Body of pancreas (tissue), 4 donors: ENCODE measurements at regions not wholly inside any gene's neighbourhood (a gene's known extent, or its start where the extent isn't known, plus 50 kb on each side); places are given as distances from the start of the nearest gene placed in this dataset.

Experiments used
- ATAC-seq: fragments of 150-250 bp; one replicate; pipeline ENCODE4 v1.9.1; 2016
- DNase-seq, 4 donors: peaks; one replicate each; pipeline ENCODE4 v3.0.0-alpha.2; 2019
- H3K27ac ChIP-seq, 4 donors: fragments of 200-600 bp; sonication (generic); 1 replicate in 3 of 4; 2 replicates in 1 of 4; pipeline versions ENCODE4 v1.5.1 to v1.6.1; 2016 to 2019; ENCODE audit warnings: mild to moderate bottlenecking in 1 of 4, mixed read lengths in 1 of 4, moderate library complexity in 1 of 4
- H3K27me3 ChIP-seq, 2 donors: fragments of 200-600 bp; sonication (generic); one replicate each; pipeline ENCODE4 v1.6.0; 2016; ENCODE audit warnings: mild to moderate bottlenecking in 1 of 2
- H3K36me3 ChIP-seq, 2 donors: fragments of 200-600 bp; sonication (generic); replicated peaks in 1 of 2; 2 replicates each; pipeline ENCODE4 v1.5.1; 2016; ENCODE audit warnings: low read depth in 2 of 2; ENCODE audit not compliant: insufficient read depth in 1 of 2
- H3K4me1 ChIP-seq: fragments of 200-600 bp; sonication (generic); one replicate; pipeline ENCODE4 v1.6.0; 2016
- H3K4me3 ChIP-seq, 2 donors: fragments of 200-600 bp; sonication (generic); 1 replicate in 1 of 2; 2 replicates in 1 of 2; pipeline ENCODE4 v1.5.1; 2016 to 2019
- H3K9me3 ChIP-seq, 3 donors: fragments of 200-600 bp; sonication (generic); 1 replicate in 2 of 3; 2 replicates in 1 of 3; pipeline ENCODE4 v1.5.1; 2016
- POLR2A ChIP-seq, 3 donors: fragments of 450-650 bp; IDR thresholded peaks; one replicate each; pipeline ENCODE4 v1.6.1; 2016; ENCODE audit warnings: antibody characterized with exemption in 3 of 3, mild to moderate bottlenecking in 2 of 3
- WGBS, 2 donors: methylation state at CpG; one replicate each; pipeline ENCODE4 v1.1.5; 2017; 5-methylcytosine and 5-hydroxymethylcytosine counted together
- intact Hi-C: fragments of 100-400 bp; cut with DNase I; formaldehyde crosslinking; loops from one replicate; pipeline ENCODE4 v1.15.1; 2023
- TF ChIP-seq, protein P1 (sequence below), 7 experiments: fragments of 450-650 bp in 4 of 7; fragments of 200-600 bp in 3 of 7; sonication (generic) in 3 of 7; IDR thresholded peaks; one replicate each; pipeline ENCODE4 v1.5.1; 2016 to 2019; ENCODE audit warnings: antibody characterized with exemption in 7 of 7

DNA sequence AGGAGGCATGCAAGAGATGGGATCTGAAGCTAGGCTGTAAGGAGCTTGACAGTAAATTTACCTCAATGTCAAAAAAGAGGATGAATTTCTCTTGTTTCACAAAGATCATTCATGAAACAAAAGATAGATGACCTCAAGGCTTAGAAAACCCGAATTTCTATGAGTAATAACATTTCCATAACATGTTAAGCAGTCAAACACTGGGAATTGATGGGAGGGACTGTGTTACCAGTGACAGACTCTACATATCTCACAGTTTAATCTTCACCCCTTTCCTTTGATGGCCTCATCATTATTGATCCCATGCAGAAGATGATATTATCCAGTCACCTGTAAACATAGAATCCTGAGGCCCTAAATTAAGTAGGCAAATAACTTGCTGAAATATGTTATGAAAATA is 53.5 kb upstream of the VGLL3 start:
- WGBS, 2 donors, result 38 to 55% methylated on average over 1 of the region's 1 CpG
- no peaks in the 10 kb centered on the region for H3K36me3 ChIP-seq
- no peak overlapping the region for H3K27ac ChIP-seq
- H3K27me3 ChIP-seq, result no peaks in the 10 kb centered on the region
- intact Hi-C loops, result no loop called here
- H3K4me1 ChIP-seq, result no peaks in the 10 kb centered on the region
- TF ChIP-seq, protein P1, sequence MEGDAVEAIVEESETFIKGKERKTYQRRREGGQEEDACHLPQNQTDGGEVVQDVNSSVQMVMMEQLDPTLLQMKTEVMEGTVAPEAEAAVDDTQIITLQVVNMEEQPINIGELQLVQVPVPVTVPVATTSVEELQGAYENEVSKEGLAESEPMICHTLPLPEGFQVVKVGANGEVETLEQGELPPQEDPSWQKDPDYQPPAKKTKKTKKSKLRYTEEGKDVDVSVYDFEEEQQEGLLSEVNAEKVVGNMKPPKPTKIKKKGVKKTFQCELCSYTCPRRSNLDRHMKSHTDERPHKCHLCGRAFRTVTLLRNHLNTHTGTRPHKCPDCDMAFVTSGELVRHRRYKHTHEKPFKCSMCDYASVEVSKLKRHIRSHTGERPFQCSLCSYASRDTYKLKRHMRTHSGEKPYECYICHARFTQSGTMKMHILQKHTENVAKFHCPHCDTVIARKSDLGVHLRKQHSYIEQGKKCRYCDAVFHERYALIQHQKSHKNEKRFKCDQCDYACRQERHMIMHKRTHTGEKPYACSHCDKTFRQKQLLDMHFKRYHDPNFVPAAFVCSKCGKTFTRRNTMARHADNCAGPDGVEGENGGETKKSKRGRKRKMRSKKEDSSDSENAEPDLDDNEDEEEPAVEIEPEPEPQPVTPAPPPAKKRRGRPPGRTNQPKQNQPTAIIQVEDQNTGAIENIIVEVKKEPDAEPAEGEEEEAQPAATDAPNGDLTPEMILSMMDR (IDR thresholded peaks at IDR 0.05), result no peak
- no peak for TF ChIP-seq POLR2A (IDR thresholded peaks at IDR 0.05)
- no peak for DNase-seq
- no peak for ATAC-seq
- no peak overlapping the region for H3K4me3 ChIP-seq
- H3K9me3 ChIP-seq, result no peaks in the 10 kb centered on the region

DNA sequence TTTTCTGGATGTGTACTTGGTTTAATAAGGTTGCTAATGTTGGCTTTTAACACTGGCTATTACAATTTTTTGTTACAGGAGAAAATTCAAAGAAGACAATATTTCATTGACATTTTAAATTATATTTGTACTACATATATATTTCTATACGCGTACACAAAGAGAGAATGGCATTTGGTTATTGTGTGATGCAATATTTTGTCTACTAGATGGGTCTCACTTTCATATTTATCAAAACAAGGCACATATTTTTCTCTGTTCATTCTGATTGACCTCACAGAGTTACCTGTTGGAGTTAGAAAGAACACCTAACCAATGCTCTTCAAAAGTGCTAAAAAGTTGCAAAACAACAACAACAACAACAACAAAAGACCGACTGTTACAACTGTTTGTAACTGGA is 50.2 kb upstream of the VGLL3 start:
- 63 to 86% methylated on average over 3 of the region's 3 CpGs for WGBS, 2 donors
- no peak for ATAC-seq

More for the DNA sequence above, 50.2 kb upstream of the VGLL3 start:
- no peaks in the 10 kb centered on the region for H3K4me1 ChIP-seq
- no peaks in the 10 kb centered on the region for H3K27me3 ChIP-seq
- no peak overlapping the region for H3K4me3 ChIP-seq
- H3K27ac ChIP-seq, result no peak overlapping the region
- intact Hi-C loops, result no loop called here
- no peak for TF ChIP-seq POLR2A (IDR thresholded peaks at IDR 0.05)
- TF ChIP-seq, protein P1 (IDR thresholded peaks at IDR 0.05), result no peak
- no peaks in the 10 kb centered on the region for H3K9me3 ChIP-seq
- DNase-seq, result no peak
- H3K36me3 ChIP-seq, result no peaks in the 10 kb centered on the region
